Karpas-422 (cell line): ENCODE measurements at regions not wholly inside any gene's neighbourhood (a gene's known extent, or its start where the extent isn't known, plus 50 kb on each side); places are given as distances from the start of the nearest gene placed in this dataset.

Experiments
- DNase-seq: peaks from one replicate; pipeline ENCODE4 v3.0.0-alpha.2; 2015
- H2AFZ ChIP-seq: fragments of 200-600 bp; sonication (generic); 2 replicates; pipeline ENCODE4 v1.6.1; 2014; ENCODE audit warnings: antibody characterized with exemption, low read length, mixed read lengths
- H3K27ac ChIP-seq: fragments of 200-600 bp; sonication (generic); 2 replicates; pipeline ENCODE4 v1.5.1; 2014; ENCODE audit warnings: mild to moderate bottlenecking, low read length, moderate library complexity
- H3K27me3 ChIP-seq: fragments of 200-600 bp; sonication (generic); 2 replicates; pipeline ENCODE4 v1.6.1; 2014; ENCODE audit warnings: low read length, mixed read lengths
- H3K36me3 ChIP-seq: fragments of 200-600 bp; sonication (generic); 2 replicates; pipeline ENCODE4 v1.6.1; 2014; ENCODE audit warnings: low read length, mixed read lengths; ENCODE audit not compliant: insufficient read depth
- H3K4me1 ChIP-seq: fragments of 200-600 bp; sonication (generic); 2 replicates; pipeline ENCODE4 v1.6.1; 2014; ENCODE audit warnings: mild to moderate bottlenecking, low read length, mixed read lengths
- H3K4me2 ChIP-seq: fragments of 200-600 bp; sonication (generic); 2 replicates; pipeline ENCODE4 v1.6.1; 2014; ENCODE audit warnings: low read length, low read depth, mild to moderate bottlenecking; ENCODE audit not compliant: poor library complexity, severe bottlenecking
- H3K4me3 ChIP-seq: fragments of 200-600 bp; sonication (generic); 2 replicates; pipeline ENCODE4 v1.5.1; 2014; ENCODE audit warnings: mild to moderate bottlenecking, antibody characterized with exemption, low read length, mixed read lengths
- H3K79me2 ChIP-seq: fragments of 200-600 bp; sonication (generic); 2 replicates; pipeline ENCODE4 v1.6.1; 2014; ENCODE audit warnings: mild to moderate bottlenecking, low read length, mixed read lengths
- H3K9ac ChIP-seq: fragments of 200-600 bp; sonication (generic); 2 replicates; pipeline ENCODE4 v1.6.0; 2014; ENCODE audit warnings: low read length
- H3K9me2 ChIP-seq: fragments of 200-600 bp; sonication (generic), shearing (Covaris generic); replicated peaks from 2 replicates; pipeline ENCODE4 v1.6.0; 2014; ENCODE audit warnings: mild to moderate bottlenecking, low read length, moderate library complexity; ENCODE audit not compliant: insufficient read depth
- H3K9me3 ChIP-seq: fragments of 300-700, 200-600 bp; sonication (generic); 2 replicates; pipeline ENCODE4 v1.6.1; 2014; ENCODE audit warnings: low read length, mixed read lengths
- H4K20me1 ChIP-seq: fragments of 200-600 bp; sonication (generic); 2 replicates; pipeline ENCODE4 v1.6.1; 2014; ENCODE audit warnings: mild to moderate bottlenecking, antibody characterized with exemption, low read length, low read depth; ENCODE audit not compliant: insufficient read depth

GRCh38 chr1:4057603-4058002 lies 157.5 kb upstream of the C1orf174 start:
- Histone ChIP-seq H3K27me3 (no peaks in the 10 kb centered on the region), H3K9me2 (no peaks in the 10 kb centered on the region), H3K4me1 (peaks cover 28% of the 10 kb centered on the region), H3K9ac (no peak overlapping the region), H3K27ac (no peak overlapping the region), H2AFZ (no peak overlapping the region), H3K4me2 (no peak overlapping the region), H4K20me1 (no peaks in the 10 kb centered on the region), H3K79me2 (no peaks in the 10 kb centered on the region), H3K36me3 (no peaks in the 10 kb centered on the region), H3K4me3 (no peak overlapping the region), H3K9me3 (no peaks in the 10 kb centered on the region)
- no peak for DNase-seq

GRCh38 chr1:4058122-4058521 lies 158.1 kb upstream of the C1orf174 start:
- Histone ChIP-seq H3K4me1 (peaks cover 25% of the 10 kb centered on the region), H3K27ac (no peak overlapping the region), H3K9me3 (no peaks in the 10 kb centered on the region), H3K4me2 (no peak overlapping the region), H3K9ac (no peak overlapping the region), H3K36me3 (no peaks in the 10 kb centered on the region), H2AFZ (no peak overlapping the region), H3K9me2 (no peaks in the 10 kb centered on the region), H4K20me1 (no peaks in the 10 kb centered on the region), H3K4me3 (no peak overlapping the region), H3K79me2 (no peaks in the 10 kb centered on the region), H3K27me3 (no peaks in the 10 kb centered on the region)
- DNase-seq = no peak

- Histone ChIP-seq H4K20me1 (no peaks in the 10 kb centered on the region), H3K9me2 (no peaks in the 10 kb centered on the region), H3K27me3 (no peaks in the 10 kb centered on the region), H2AFZ (no peak overlapping the region; the same call in 1 of the 2 replicates), H3K79me2 (no peaks in the 10 kb centered on the region), H3K4me1 (peaks cover 19% of the 10 kb centered on the region), H3K9ac (peak overlapping the region; percentile 39; the same call in 1 of the 2 replicates), H3K4me2 (no peak overlapping the region), H3K36me3 (no peaks in the 10 kb centered on the region), H3K27ac (no peak overlapping the region), H3K9me3 (no peaks in the 10 kb centered on the region), H3K4me3 (no peak overlapping the region)
- DNase-seq = no peak
Measured at GRCh38 chr1:4058706-4059105, 158.6 kb upstream of the C1orf174 start.

GRCh38 chr1:4059270-4059669 lies 159.2 kb upstream of the C1orf174 start:
- no peaks in the 10 kb centered on the region for H4K20me1 ChIP-seq

DNA sequence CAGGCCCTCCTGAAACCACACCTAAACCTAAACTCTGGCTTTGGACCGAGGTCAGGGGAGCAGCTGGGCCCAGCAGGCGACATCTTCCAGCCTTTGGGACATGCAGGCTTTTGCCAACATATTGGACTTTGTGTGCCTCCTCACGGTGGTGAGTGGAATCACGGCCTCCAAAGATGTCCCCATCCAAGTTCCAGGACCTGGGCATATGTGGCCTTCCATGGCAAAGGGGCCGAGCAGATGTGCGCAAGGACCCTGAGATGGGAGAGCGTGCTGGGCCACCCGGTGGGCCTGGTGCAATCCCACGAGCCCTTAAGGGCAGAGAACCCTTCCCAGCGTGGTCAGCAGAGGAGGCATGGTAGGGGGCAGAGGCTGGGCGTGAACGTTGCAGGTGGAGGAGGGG lies 160.8 kb upstream of the C1orf174 start:
- Histone ChIP-seq H3K9me3 (no peaks in the 10 kb centered on the region; the same call in 1 of the 2 replicates), H3K27me3 (no peaks in the 10 kb centered on the region), H2AFZ (no peak overlapping the region), H3K79me2 (no peaks in the 10 kb centered on the region), H3K4me2 (no peak overlapping the region), H3K36me3 (no peaks in the 10 kb centered on the region), H3K4me3 (no peak overlapping the region), H3K4me1 (peaks cover 16% of the 10 kb centered on the region), H3K9me2 (no peaks in the 10 kb centered on the region), H3K27ac (no peak overlapping the region), H3K9ac (no peak overlapping the region), H4K20me1 (no peaks in the 10 kb centered on the region)
- peak; percentile 69 for DNase-seq

More at GRCh38 chr1:4059270-4059669, 159.2 kb upstream of the C1orf174 start:
- Histone ChIP-seq H3K79me2 (no peaks in the 10 kb centered on the region), H3K36me3 (no peaks in the 10 kb centered on the region), H3K27me3 (no peaks in the 10 kb centered on the region), H3K9me2 (no peaks in the 10 kb centered on the region), H3K9ac (peak overlapping the region; percentile 39; the same call in 1 of the 2 replicates), H3K4me3 (no peak overlapping the region), H3K4me2 (no peak overlapping the region), H2AFZ (no peak overlapping the region), H3K4me1 (peaks cover 16% of the 10 kb centered on the region), H3K9me3 (no peaks in the 10 kb centered on the region), H3K27ac (no peak overlapping the region)
- DNase-seq = no peak

- Histone ChIP-seq H3K27ac (no peak overlapping the region), H4K20me1 (no peaks in the 10 kb centered on the region), H3K9me2 (no peaks in the 10 kb centered on the region), H3K27me3 (no peaks in the 10 kb centered on the region), H3K4me1 (peaks cover 12% of the 10 kb centered on the region), H2AFZ (no peak overlapping the region), H3K9ac (no peak overlapping the region), H3K4me2 (no peak overlapping the region), H3K4me3 (no peak overlapping the region), H3K36me3 (no peaks in the 10 kb centered on the region), H3K79me2 (no peaks in the 10 kb centered on the region), H3K9me3 (peaks cover 5% of the 10 kb centered on the region; the same call in 1 of the 2 replicates)
- DNase-seq = no peak
Measured at GRCh38 chr1:4061521-4062031, 161.5 kb upstream of the C1orf174 start.

GRCh38 chr1:4062041-4062440 lies 162.0 kb upstream of the C1orf174 start:
- Histone ChIP-seq H4K20me1 (no peaks in the 10 kb centered on the region), H3K4me2 (no peak overlapping the region), H3K4me3 (no peak overlapping the region), H3K9ac (no peak overlapping the region), H3K9me3 (peaks cover 10% of the 10 kb centered on the region), H3K27me3 (no peaks in the 10 kb centered on the region), H3K27ac (no peak overlapping the region), H3K36me3 (no peaks in the 10 kb centered on the region), H2AFZ (no peak overlapping the region), H3K79me2 (no peaks in the 10 kb centered on the region), H3K4me1 (peaks cover 7% of the 10 kb centered on the region), H3K9me2 (no peaks in the 10 kb centered on the region)
- no peak for DNase-seq

GRCh38 chr1:4062560-4062959 lies 162.5 kb upstream of the C1orf174 start:
- H3K36me3 ChIP-seq = no peaks in the 10 kb centered on the region
- H3K27ac ChIP-seq = no peak overlapping the region
- no peak overlapping the region for H3K4me3 ChIP-seq
- H2AFZ ChIP-seq = no peak overlapping the region
- H3K9me3 ChIP-seq = peaks cover 15% of the 10 kb centered on the region
- no peak overlapping the region for H3K4me2 ChIP-seq
- no peaks in the 10 kb centered on the region for H4K20me1 ChIP-seq
- H3K9ac ChIP-seq = no peak overlapping the region
- no peaks in the 10 kb centered on the region for H3K27me3 ChIP-seq
- DNase-seq = no peak
- no peaks in the 10 kb centered on the region for H3K9me2 ChIP-seq
- no peaks in the 10 kb centered on the region for H3K79me2 ChIP-seq
- peaks cover 6% of the 10 kb centered on the region for H3K4me1 ChIP-seq
